HG02840 (cell line): ENCODE measurements at regions not wholly inside any gene's neighbourhood (a gene's known extent, or its start where the extent isn't known, plus 50 kb on each side); places are given as distances from the start of the nearest gene placed in this dataset.
"Not testable (repeated sequence)": the region's sequence is repeated elsewhere in the genome, so short reads cannot be mapped to it uniquely, and the experiment has no call there.

Source experiments
- ATAC-seq: cut with Tn5 transposase; IDR thresholded peaks from one replicate; pipeline ENCODE4 v1.9.1; 2021; ENCODE audit warnings: mild to moderate bottlenecking, moderate library complexity, moderate number of reproducible peaks; ENCODE audit not compliant: unreplicated experiment, low FRiP score

GRCh38 chr3:181969925-181970324 lies 258.2 kb downstream of the SOX2 start:
- no peak for ATAC-seq

- ATAC-seq: no peak
These were observed 259.7 kb downstream of the SOX2 start for GRCh38 chr3:181971424-181971823.

- ATAC-seq: no peak
These were observed 262.5 kb downstream of the SOX2 start for GRCh38 chr3:181974198-181974597.

GRCh38 chr3:181976526-181976925 lies 264.8 kb downstream of the SOX2 start:
- ATAC-seq: no peak

GRCh38 chr3:181985386-181985785 lies 273.7 kb downstream of the SOX2 start:
- ATAC-seq: no peak

- no peak for ATAC-seq
These were observed 276.0 kb downstream of the SOX2 start for GRCh38 chr3:181987736-181988135.

GRCh38 chr3:181998828-181999227 lies 287.1 kb downstream of the SOX2 start:
- ATAC-seq: no peak

- peak; percentile 73 for ATAC-seq
These were observed 287.6 kb downstream of the SOX2 start for GRCh38 chr3:181999314-181999713.

- no peak for ATAC-seq
These were observed 288.7 kb downstream of the SOX2 start for GRCh38 chr3:182000447-182000846.

- ATAC-seq: no peak
These were observed 293.5 kb downstream of the SOX2 start for GRCh38 chr3:182005219-182005618.

- no peak for ATAC-seq
These were observed 294.0 kb downstream of the SOX2 start for GRCh38 chr3:182005701-182006100.

- no peak for ATAC-seq
These were observed 294.7 kb downstream of the SOX2 start for GRCh38 chr3:182006431-182006830.

GRCh38 chr3:182007441-182007840 lies 295.7 kb downstream of the SOX2 start:
- no peak for ATAC-seq

- no peak for ATAC-seq
These were observed 306.6 kb downstream of the SOX2 start for GRCh38 chr3:182018361-182018760.

GRCh38 chr3:182019926-182020325 lies 308.2 kb downstream of the SOX2 start:
- ATAC-seq: no peak

- ATAC-seq: no peak
These were observed 312.1 kb downstream of the SOX2 start for GRCh38 chr3:182023843-182024242.

- no peak for ATAC-seq
These were observed 315.6 kb downstream of the SOX2 start for GRCh38 chr3:182027366-182027765.

- ATAC-seq: no peak
These were observed 316.4 kb downstream of the SOX2 start for GRCh38 chr3:182028081-182028480.

- not testable (repeated sequence) for ATAC-seq
These were observed 322.5 kb downstream of the SOX2 start for GRCh38 chr3:182034231-182034630.

GRCh38 chr3:182035324-182035723 lies 323.6 kb downstream of the SOX2 start:
- ATAC-seq: no peak

GRCh38 chr3:182036382-182036781 lies 324.7 kb downstream of the SOX2 start:
- no peak for ATAC-seq

- no peak for ATAC-seq
These were observed 330.1 kb downstream of the SOX2 start for GRCh38 chr3:182041668-182042291.

GRCh38 chr3:182045736-182046135 lies 334.0 kb downstream of the SOX2 start:
- ATAC-seq: no peak
